Testis (tissue), 2 donors: ENCODE measurements at regions not wholly inside any gene's neighbourhood (a gene's known extent, or its start where the extent isn't known, plus 50 kb on each side); places are given as distances from the start of the nearest gene placed in this dataset.

Experiments used
- POLR2A ChIP-seq: fragments of 450-650 bp; IDR thresholded peaks from one replicate; pipeline ENCODE4 v1.6.1; 2017; ENCODE audit warnings: antibody characterized with exemption, mild to moderate bottlenecking, moderate library complexity
- TF ChIP-seq, protein P1 (sequence below), 3 experiments: fragments of 450-650 bp in 2 of 3; fragments of 200-600 bp in 1 of 3; sonication (generic) in 1 of 3; IDR thresholded peaks; one replicate each; pipeline ENCODE4 v1.5.1; 2016 to 2019; ENCODE audit warnings: antibody characterized with exemption in 3 of 3, mild to moderate bottlenecking in 2 of 3, moderate library complexity in 1 of 3

DNA sequence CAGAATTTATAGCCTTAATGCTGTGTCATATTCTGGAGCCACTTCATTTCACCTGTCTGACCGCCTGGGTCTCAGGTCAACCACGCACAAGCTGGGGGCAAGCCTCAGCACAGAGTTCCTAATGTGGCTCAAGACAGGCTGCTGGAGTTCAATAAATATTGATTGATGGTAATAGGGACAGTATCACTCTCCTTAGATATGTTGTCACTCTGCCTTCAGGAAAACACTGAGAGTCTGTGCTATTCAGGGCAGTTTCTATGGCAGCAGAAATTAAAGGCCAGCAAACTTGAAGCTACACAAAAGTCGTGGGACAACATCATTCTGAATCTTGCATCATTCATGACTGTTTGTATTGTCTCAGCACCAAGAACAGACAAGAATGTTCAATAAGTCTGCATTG, 696.1 kb downstream of the METTL4 start:
- TF ChIP-seq POLR2A = no peak
- TF ChIP-seq, protein P1, sequence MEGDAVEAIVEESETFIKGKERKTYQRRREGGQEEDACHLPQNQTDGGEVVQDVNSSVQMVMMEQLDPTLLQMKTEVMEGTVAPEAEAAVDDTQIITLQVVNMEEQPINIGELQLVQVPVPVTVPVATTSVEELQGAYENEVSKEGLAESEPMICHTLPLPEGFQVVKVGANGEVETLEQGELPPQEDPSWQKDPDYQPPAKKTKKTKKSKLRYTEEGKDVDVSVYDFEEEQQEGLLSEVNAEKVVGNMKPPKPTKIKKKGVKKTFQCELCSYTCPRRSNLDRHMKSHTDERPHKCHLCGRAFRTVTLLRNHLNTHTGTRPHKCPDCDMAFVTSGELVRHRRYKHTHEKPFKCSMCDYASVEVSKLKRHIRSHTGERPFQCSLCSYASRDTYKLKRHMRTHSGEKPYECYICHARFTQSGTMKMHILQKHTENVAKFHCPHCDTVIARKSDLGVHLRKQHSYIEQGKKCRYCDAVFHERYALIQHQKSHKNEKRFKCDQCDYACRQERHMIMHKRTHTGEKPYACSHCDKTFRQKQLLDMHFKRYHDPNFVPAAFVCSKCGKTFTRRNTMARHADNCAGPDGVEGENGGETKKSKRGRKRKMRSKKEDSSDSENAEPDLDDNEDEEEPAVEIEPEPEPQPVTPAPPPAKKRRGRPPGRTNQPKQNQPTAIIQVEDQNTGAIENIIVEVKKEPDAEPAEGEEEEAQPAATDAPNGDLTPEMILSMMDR (IDR thresholded peaks at IDR 0.05) = no peak
